GM18868 (cell line): ENCODE measurements at regions not wholly inside any gene's neighbourhood (a gene's known extent, or its start where the extent isn't known, plus 50 kb on each side); places are given as distances from the start of the nearest gene placed in this dataset.

ENCODE experiments used
- ATAC-seq: cut with Tn5 transposase; IDR thresholded peaks from one replicate; pipeline ENCODE4 v1.9.1; 2021; ENCODE audit warnings: mild to moderate bottlenecking, moderate library complexity; ENCODE audit not compliant: unreplicated experiment

GRCh38 chr12:24069532-24070395, 120.3 kb upstream of the SOX5 start:
- no peak for ATAC-seq

- no peak for ATAC-seq
Measured at GRCh38 chr12:24066865-24067264, 117.4 kb upstream of the SOX5 start.

- no peak for ATAC-seq
Measured at GRCh38 chr12:24066097-24066496, 116.6 kb upstream of the SOX5 start.

- no peak for ATAC-seq
Measured at GRCh38 chr12:24062642-24063245, 113.3 kb upstream of the SOX5 start.

DNA sequence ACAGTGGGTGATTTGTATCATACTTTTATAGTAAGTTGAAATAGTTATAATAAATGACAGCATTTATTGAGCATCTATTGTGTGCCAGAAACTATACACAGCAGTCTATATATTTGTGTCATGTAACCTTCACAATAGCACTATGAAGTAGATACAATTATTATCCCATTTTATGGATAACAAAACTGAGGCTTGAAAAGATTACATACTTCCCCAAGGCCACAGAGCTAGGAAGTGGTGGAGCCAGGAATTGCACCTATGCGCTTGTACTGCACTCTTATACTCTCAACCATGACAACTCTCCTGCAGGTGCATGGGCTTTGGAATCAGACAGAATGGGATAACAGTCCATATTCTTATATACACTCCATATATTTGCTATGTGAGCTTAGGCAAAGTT, 110.6 kb upstream of the SOX5 start:
- ATAC-seq: no peak

- no peak for ATAC-seq
Measured at GRCh38 chr12:24057920-24058476, 108.5 kb upstream of the SOX5 start.

GRCh38 chr12:24055747-24056146, 106.3 kb upstream of the SOX5 start:
- no peak for ATAC-seq

GRCh38 chr12:24054416-24054815, 104.9 kb upstream of the SOX5 start:
- no peak for ATAC-seq

- ATAC-seq: no peak
Measured at GRCh38 chr12:24049728-24050127, 100.3 kb upstream of the SOX5 start.

- no peak for ATAC-seq
Measured at GRCh38 chr12:24049101-24049500, 99.6 kb upstream of the SOX5 start.

DNA sequence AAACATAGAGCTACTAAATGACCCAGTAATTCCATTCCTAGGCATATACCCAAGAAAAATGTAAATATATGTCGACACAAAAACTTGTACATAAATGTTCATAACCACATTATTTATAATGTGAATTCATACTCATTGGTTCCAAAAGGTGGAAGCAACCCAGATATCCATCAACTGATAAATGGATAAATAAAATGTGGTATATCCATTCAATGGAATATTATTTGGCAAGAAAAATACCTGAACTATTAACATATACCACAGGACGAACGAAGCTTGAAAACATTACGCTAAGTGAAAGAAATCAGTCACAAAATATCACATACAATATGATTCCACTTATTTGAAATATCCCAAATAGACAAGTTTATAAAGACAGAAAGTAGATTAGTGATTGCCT, 99.0 kb upstream of the SOX5 start:
- ATAC-seq: no peak

- ATAC-seq: no peak
Measured at GRCh38 chr12:24047326-24047725, 97.9 kb upstream of the SOX5 start.

DNA sequence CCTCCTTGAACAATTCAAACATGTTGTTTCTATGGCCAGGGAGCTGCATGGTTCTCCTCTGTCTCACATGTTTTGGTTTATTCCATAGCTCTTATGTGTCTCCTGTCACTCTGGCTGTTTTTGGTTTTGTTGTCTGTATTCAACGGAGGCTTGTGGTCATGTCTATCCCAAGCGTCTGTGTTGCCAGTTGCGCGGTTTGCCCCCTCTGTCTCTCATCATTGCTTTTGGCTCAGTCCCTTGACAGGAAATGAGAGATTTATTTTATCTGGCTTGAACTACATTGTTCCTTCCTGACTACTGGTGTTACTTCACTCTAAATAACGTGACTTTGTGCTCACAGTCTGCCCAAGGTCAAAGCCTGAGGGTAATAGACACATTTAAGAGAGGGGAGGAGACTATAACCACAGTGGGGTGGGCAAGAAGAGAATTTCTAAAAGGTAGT, 96.4 kb upstream of the SOX5 start:
- no peak for ATAC-seq

GRCh38 chr12:24044941-24045703, 95.7 kb upstream of the SOX5 start:
- ATAC-seq: no peak

- ATAC-seq: no peak
Measured at GRCh38 chr12:24042651-24043050, 93.2 kb upstream of the SOX5 start.

- no peak for ATAC-seq
Measured at GRCh38 chr12:24039113-24039525, 89.6 kb upstream of the SOX5 start.

DNA sequence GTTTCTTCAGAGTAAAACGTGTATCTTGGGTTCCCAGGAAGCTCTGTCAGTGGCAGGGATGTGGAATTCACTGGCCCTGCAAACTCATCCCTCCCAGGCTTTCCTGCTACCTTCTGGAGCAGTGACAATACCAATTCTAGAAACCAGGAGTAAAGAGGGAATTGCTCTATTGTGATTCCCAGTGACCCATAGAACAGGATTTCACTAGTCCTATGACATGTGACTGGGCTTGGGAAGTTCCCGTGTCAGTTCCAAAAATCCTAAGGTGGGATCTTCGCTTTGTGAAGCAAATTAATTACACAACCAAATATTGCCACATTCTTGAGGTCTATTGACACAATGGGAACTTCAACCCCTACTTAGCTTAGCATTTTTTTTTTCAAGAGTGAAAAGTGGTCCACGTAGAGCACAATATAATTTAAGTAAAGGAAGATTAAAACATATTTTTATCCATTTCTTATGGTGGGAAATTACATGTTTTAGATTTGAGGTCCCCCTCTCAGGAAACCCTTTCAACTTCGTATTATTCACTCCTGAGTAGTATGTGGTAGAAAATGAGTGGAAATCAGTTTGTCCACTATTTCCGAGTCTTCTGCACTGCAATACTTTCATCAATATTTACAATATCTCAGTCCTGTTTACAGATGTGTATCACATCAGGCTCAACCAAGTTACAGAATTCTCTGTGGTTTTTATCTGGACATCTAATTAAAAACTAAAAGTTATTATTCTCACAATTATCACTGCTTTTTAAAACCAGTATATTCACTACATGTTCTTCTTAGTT, 88.9 kb upstream of the SOX5 start:
- no peak for ATAC-seq

DNA sequence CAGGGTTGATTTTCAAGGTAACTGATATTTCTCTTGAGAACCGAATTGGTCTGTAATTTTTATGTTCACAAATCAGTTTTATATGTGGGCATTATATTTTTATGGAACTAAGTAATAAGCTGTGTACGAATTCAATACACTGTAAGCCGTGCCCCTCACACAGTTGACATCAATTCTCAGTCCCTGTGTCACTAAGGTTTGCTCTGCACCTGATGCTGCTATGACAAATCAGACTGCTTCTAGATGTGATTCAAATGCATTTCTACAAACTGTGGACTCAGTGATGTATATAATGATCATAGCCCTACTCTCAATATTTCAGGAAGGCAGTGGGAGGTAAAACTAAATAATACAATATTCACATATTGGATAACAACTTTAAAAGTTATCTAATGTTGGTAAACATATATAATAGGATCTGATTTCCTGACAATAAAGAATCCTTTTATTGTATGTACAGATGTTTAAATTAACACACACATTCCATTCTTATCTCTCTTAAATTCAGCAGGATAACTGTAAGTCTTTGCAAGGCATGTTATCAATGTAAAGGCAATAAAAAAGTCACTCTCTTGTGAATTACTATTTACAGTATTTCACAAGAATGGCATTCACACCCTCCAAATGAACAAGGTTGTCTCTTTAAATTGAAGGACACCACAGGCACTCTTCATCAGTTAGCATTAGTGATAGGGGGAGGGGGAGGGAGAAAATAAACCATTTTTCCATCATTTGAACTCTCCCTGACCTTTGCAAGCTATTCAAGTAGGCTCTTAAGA, 87.2 kb upstream of the SOX5 start:
- no peak for ATAC-seq

- no peak for ATAC-seq
Measured at GRCh38 chr12:24034894-24035293, 85.4 kb upstream of the SOX5 start.

- no peak for ATAC-seq
Measured at GRCh38 chr12:24034160-24034559, 84.7 kb upstream of the SOX5 start.
